ENCODE measurements at regions not wholly inside any gene's neighbourhood (a gene's known extent, or its start where the extent isn't known, plus 50 kb on each side); places are given as distances from the start of the nearest gene placed in this dataset.

GRCh38 chr15:62708470-62708869 lies 334.1 kb upstream of the TPM1 start:
- no peak overlapping the region for H3K9ac ChIP-seq (ENCODE audit: low read depth in 1 of 2, low read length in 2 of 2)
- no peaks in the 10 kb centered on the region for H3K4me1 ChIP-seq (ENCODE audit: control insufficient read depth in 2 of 2, insufficient read depth in 2 of 2, low read length in 2 of 2)
- H3K27me3 ChIP-seq (ENCODE audit: control insufficient read depth in 2 of 2, insufficient read depth in 2 of 2, low read length in 2 of 2), result no peaks in the 10 kb centered on the region
- no peaks in the 10 kb centered on the region for H3K9me3 ChIP-seq (ENCODE audit: control insufficient read depth in 2 of 2, low read length in 2 of 2)
- H3K36me3 ChIP-seq (ENCODE audit: control insufficient read depth in 2 of 2, insufficient read depth in 2 of 2, low read length in 2 of 2), result peaks cover 48 to 49% of the 10 kb centered on the region in 2 donors
- H3K27ac ChIP-seq (ENCODE audit: low read depth in 2 of 2, low read length in 2 of 2), result no peak overlapping the region
- no peak overlapping the region for H3K4me3 ChIP-seq (ENCODE audit: low read length in 2 of 2)

- no peak overlapping the region for H3K4me3 ChIP-seq (ENCODE audit: low read length in 2 of 2)
- no peaks in the 10 kb centered on the region for H3K27me3 ChIP-seq (ENCODE audit: control insufficient read depth in 2 of 2, insufficient read depth in 2 of 2, low read length in 2 of 2)
- no peak overlapping the region for H3K9ac ChIP-seq (ENCODE audit: low read depth in 1 of 2, low read length in 2 of 2)
- no peaks in the 10 kb centered on the region for H3K4me1 ChIP-seq (ENCODE audit: control insufficient read depth in 2 of 2, insufficient read depth in 2 of 2, low read length in 2 of 2)
- no peak overlapping the region for H3K27ac ChIP-seq (ENCODE audit: low read depth in 2 of 2, low read length in 2 of 2)
- H3K36me3 ChIP-seq (ENCODE audit: control insufficient read depth in 2 of 2, insufficient read depth in 2 of 2, low read length in 2 of 2), result peaks cover 44 to 45% of the 10 kb centered on the region in 2 donors
- no peaks in the 10 kb centered on the region for H3K9me3 ChIP-seq (ENCODE audit: control insufficient read depth in 2 of 2, low read length in 2 of 2)
Observed at GRCh38 chr15:62709261-62709660, 333.3 kb upstream of the TPM1 start.

- Histone ChIP-seq H3K9ac (ENCODE audit: low read depth in 1 of 2, low read length in 2 of 2) (no peak overlapping the region), H3K4me3 (ENCODE audit: low read length in 2 of 2) (no peak overlapping the region), H3K36me3 (ENCODE audit: control insufficient read depth in 2 of 2, insufficient read depth in 2 of 2, low read length in 2 of 2) (peaks cover 46 to 48% of the 10 kb centered on the region in 2 donors), H3K27me3 (ENCODE audit: control insufficient read depth in 2 of 2, insufficient read depth in 2 of 2, low read length in 2 of 2) (no peaks in the 10 kb centered on the region), H3K27ac (ENCODE audit: low read depth in 2 of 2, low read length in 2 of 2) (no peak overlapping the region), H3K9me3 (ENCODE audit: control insufficient read depth in 2 of 2, low read length in 2 of 2) (no peaks in the 10 kb centered on the region), H3K4me1 (ENCODE audit: control insufficient read depth in 2 of 2, insufficient read depth in 2 of 2, low read length in 2 of 2) (no peaks in the 10 kb centered on the region)
Observed at GRCh38 chr15:62711691-62712454, 330.7 kb upstream of the TPM1 start.

- Histone ChIP-seq H3K4me3 (ENCODE audit: low read length in 2 of 2) (no peak overlapping the region), H3K36me3 (ENCODE audit: control insufficient read depth in 2 of 2, insufficient read depth in 2 of 2, low read length in 2 of 2) (peaks cover 46 to 53% of the 10 kb centered on the region in 2 donors)
Observed at GRCh38 chr15:62712455-62712839, 330.1 kb upstream of the TPM1 start.

GRCh38 chr15:62715946-62716345 lies 326.6 kb upstream of the TPM1 start:
- Histone ChIP-seq H3K9ac (ENCODE audit: low read depth in 1 of 2, low read length in 2 of 2) (no peak overlapping the region), H3K4me3 (ENCODE audit: low read length in 2 of 2) (no peak overlapping the region), H3K36me3 (ENCODE audit: control insufficient read depth in 2 of 2, insufficient read depth in 2 of 2, low read length in 2 of 2) (peaks cover 55 to 67% of the 10 kb centered on the region in 2 donors), H3K27me3 (ENCODE audit: control insufficient read depth in 2 of 2, insufficient read depth in 2 of 2, low read length in 2 of 2) (no peaks in the 10 kb centered on the region), H3K9me3 (ENCODE audit: control insufficient read depth in 2 of 2, low read length in 2 of 2) (no peaks in the 10 kb centered on the region), H3K27ac (ENCODE audit: low read depth in 2 of 2, low read length in 2 of 2) (no peak overlapping the region), H3K4me1 (ENCODE audit: control insufficient read depth in 2 of 2, insufficient read depth in 2 of 2, low read length in 2 of 2) (no peaks in the 10 kb centered on the region)

More at GRCh38 chr15:62712455-62712839, 330.1 kb upstream of the TPM1 start:
- Histone ChIP-seq H3K4me1 (ENCODE audit: control insufficient read depth in 2 of 2, insufficient read depth in 2 of 2, low read length in 2 of 2) (no peaks in the 10 kb centered on the region), H3K9me3 (ENCODE audit: control insufficient read depth in 2 of 2, low read length in 2 of 2) (no peaks in the 10 kb centered on the region), H3K27me3 (ENCODE audit: control insufficient read depth in 2 of 2, insufficient read depth in 2 of 2, low read length in 2 of 2) (no peaks in the 10 kb centered on the region), H3K9ac (ENCODE audit: low read depth in 1 of 2, low read length in 2 of 2) (no peak overlapping the region), H3K27ac (ENCODE audit: low read depth in 2 of 2, low read length in 2 of 2) (no peak overlapping the region)

GRCh38 chr15:62717496-62717895 lies 325.1 kb upstream of the TPM1 start:
- H3K9ac ChIP-seq (ENCODE audit: low read depth in 1 of 2, low read length in 2 of 2), result no peak overlapping the region
- no peaks in the 10 kb centered on the region for H3K27me3 ChIP-seq (ENCODE audit: control insufficient read depth in 2 of 2, insufficient read depth in 2 of 2, low read length in 2 of 2)
- H3K9me3 ChIP-seq (ENCODE audit: control insufficient read depth in 2 of 2, low read length in 2 of 2), result no peaks in the 10 kb centered on the region
- no peaks in the 10 kb centered on the region for H3K4me1 ChIP-seq (ENCODE audit: control insufficient read depth in 2 of 2, insufficient read depth in 2 of 2, low read length in 2 of 2)
- H3K36me3 ChIP-seq (ENCODE audit: control insufficient read depth in 2 of 2, insufficient read depth in 2 of 2, low read length in 2 of 2), result peaks cover 54 to 64% of the 10 kb centered on the region in 2 donors
- no peak overlapping the region for H3K4me3 ChIP-seq (ENCODE audit: low read length in 2 of 2)
- no peak overlapping the region for H3K27ac ChIP-seq (ENCODE audit: low read depth in 2 of 2, low read length in 2 of 2)

GRCh38 chr15:62719316-62719715 lies 323.2 kb upstream of the TPM1 start:
- no peak overlapping the region for H3K27ac ChIP-seq (ENCODE audit: low read depth in 2 of 2, low read length in 2 of 2)
- no peak overlapping the region for H3K4me3 ChIP-seq (ENCODE audit: low read length in 2 of 2)
- H3K27me3 ChIP-seq (ENCODE audit: control insufficient read depth in 2 of 2, insufficient read depth in 2 of 2, low read length in 2 of 2), result no peaks in the 10 kb centered on the region
- no peaks in the 10 kb centered on the region for H3K9me3 ChIP-seq (ENCODE audit: control insufficient read depth in 2 of 2, low read length in 2 of 2)
- H3K9ac ChIP-seq (ENCODE audit: low read depth in 1 of 2, low read length in 2 of 2), result no peak overlapping the region
- H3K36me3 ChIP-seq (ENCODE audit: control insufficient read depth in 2 of 2, insufficient read depth in 2 of 2, low read length in 2 of 2), result peaks cover 55 to 69% of the 10 kb centered on the region in 2 donors
- H3K4me1 ChIP-seq (ENCODE audit: control insufficient read depth in 2 of 2, insufficient read depth in 2 of 2, low read length in 2 of 2), result no peaks in the 10 kb centered on the region

GRCh38 chr15:62722237-62722636 lies 320.3 kb upstream of the TPM1 start:
- Histone ChIP-seq H3K4me1 (ENCODE audit: control insufficient read depth in 2 of 2, insufficient read depth in 2 of 2, low read length in 2 of 2) (no peaks in the 10 kb centered on the region), H3K27ac (ENCODE audit: low read depth in 2 of 2, low read length in 2 of 2) (no peak overlapping the region), H3K9me3 (ENCODE audit: control insufficient read depth in 2 of 2, low read length in 2 of 2) (no peaks in the 10 kb centered on the region), H3K9ac (ENCODE audit: low read depth in 1 of 2, low read length in 2 of 2) (no peak overlapping the region), H3K27me3 (ENCODE audit: control insufficient read depth in 2 of 2, insufficient read depth in 2 of 2, low read length in 2 of 2) (no peaks in the 10 kb centered on the region), H3K4me3 (ENCODE audit: low read length in 2 of 2) (no peak overlapping the region), H3K36me3 (ENCODE audit: control insufficient read depth in 2 of 2, insufficient read depth in 2 of 2, low read length in 2 of 2) (peaks cover 61 to 76% of the 10 kb centered on the region in 2 donors)

GRCh38 chr15:62726461-62726860 lies 316.1 kb upstream of the TPM1 start:
- no peaks in the 10 kb centered on the region for H3K9me3 ChIP-seq (ENCODE audit: control insufficient read depth in 2 of 2, low read length in 2 of 2)
- H3K4me1 ChIP-seq (ENCODE audit: control insufficient read depth in 2 of 2, insufficient read depth in 2 of 2, low read length in 2 of 2), result no peaks in the 10 kb centered on the region
- H3K36me3 ChIP-seq (ENCODE audit: control insufficient read depth in 2 of 2, insufficient read depth in 2 of 2, low read length in 2 of 2), result peaks cover 40 to 62% of the 10 kb centered on the region in 2 donors
- H3K9ac ChIP-seq (ENCODE audit: low read depth in 1 of 2, low read length in 2 of 2), result no peak overlapping the region
- no peak overlapping the region for H3K27ac ChIP-seq (ENCODE audit: low read depth in 2 of 2, low read length in 2 of 2)
- no peaks in the 10 kb centered on the region for H3K27me3 ChIP-seq (ENCODE audit: control insufficient read depth in 2 of 2, insufficient read depth in 2 of 2, low read length in 2 of 2)
- H3K4me3 ChIP-seq (ENCODE audit: low read length in 2 of 2), result no peak overlapping the region

GRCh38 chr15:62727501-62727900 lies 315.0 kb upstream of the TPM1 start:
- Histone ChIP-seq H3K4me3 (ENCODE audit: low read length in 2 of 2) (no peak overlapping the region), H3K4me1 (ENCODE audit: control insufficient read depth in 2 of 2, insufficient read depth in 2 of 2, low read length in 2 of 2) (no peaks in the 10 kb centered on the region), H3K9me3 (ENCODE audit: control insufficient read depth in 2 of 2, low read length in 2 of 2) (no peaks in the 10 kb centered on the region), H3K9ac (ENCODE audit: low read depth in 1 of 2, low read length in 2 of 2) (no peak overlapping the region), H3K36me3 (ENCODE audit: control insufficient read depth in 2 of 2, insufficient read depth in 2 of 2, low read length in 2 of 2) (peaks cover 37 to 63% of the 10 kb centered on the region in 2 donors), H3K27me3 (ENCODE audit: control insufficient read depth in 2 of 2, insufficient read depth in 2 of 2, low read length in 2 of 2) (no peaks in the 10 kb centered on the region), H3K27ac (ENCODE audit: low read depth in 2 of 2, low read length in 2 of 2) (no peak overlapping the region)
